HEK293 (cell line): ENCODE measurements at regions not wholly inside any gene's neighbourhood (a gene's known extent, or its start where the extent isn't known, plus 50 kb on each side); places are given as distances from the start of the nearest gene placed in this dataset.

Source experiments
- ZNF274 ChIP-seq, 2 experiments: fragments of 200-500 bp in 1 of 2; fragments of 450-650 bp in 1 of 2; sonication (Bioruptor generic) in 1 of 2; formaldehyde crosslinking in 1 of 2; IDR thresholded peaks; 2 replicates each; pipeline versions ENCODE4 v1.5.1 to v1.6.1; 2014 to 2016; ENCODE audit warnings: borderline replicate concordance in 1 of 2, inconsistent platforms in 1 of 2, low read length in 1 of 2, missing biosample characterization in 1 of 2, missing genetic modification characterization in 1 of 2
- TF ChIP-seq, protein P1 (sequence below): fragments of 450-650 bp; formaldehyde crosslinking; IDR thresholded peaks from 2 replicates; pipeline ENCODE4 v1.5.1; 2016; ENCODE audit warnings: missing biosample characterization, missing genetic modification characterization

DNA sequence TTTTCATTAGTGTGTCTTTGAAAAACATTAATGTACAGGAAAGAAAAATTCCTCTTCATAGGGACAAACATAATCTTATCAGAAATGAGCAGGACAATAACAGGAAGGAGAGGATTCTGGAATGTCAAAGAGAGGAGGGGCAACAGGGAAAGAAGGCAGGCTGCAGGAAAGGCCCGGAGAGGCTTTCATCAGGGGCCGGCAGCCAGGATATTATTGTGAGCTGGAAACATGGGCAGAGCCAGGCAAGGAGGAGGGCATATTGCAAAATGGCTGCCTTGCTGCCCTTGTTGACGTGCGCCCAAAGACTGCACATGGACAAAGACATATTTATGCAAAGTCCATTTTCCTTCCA is 433.7 kb downstream of the ETS1 start:
- TF ChIP-seq, protein P1, sequence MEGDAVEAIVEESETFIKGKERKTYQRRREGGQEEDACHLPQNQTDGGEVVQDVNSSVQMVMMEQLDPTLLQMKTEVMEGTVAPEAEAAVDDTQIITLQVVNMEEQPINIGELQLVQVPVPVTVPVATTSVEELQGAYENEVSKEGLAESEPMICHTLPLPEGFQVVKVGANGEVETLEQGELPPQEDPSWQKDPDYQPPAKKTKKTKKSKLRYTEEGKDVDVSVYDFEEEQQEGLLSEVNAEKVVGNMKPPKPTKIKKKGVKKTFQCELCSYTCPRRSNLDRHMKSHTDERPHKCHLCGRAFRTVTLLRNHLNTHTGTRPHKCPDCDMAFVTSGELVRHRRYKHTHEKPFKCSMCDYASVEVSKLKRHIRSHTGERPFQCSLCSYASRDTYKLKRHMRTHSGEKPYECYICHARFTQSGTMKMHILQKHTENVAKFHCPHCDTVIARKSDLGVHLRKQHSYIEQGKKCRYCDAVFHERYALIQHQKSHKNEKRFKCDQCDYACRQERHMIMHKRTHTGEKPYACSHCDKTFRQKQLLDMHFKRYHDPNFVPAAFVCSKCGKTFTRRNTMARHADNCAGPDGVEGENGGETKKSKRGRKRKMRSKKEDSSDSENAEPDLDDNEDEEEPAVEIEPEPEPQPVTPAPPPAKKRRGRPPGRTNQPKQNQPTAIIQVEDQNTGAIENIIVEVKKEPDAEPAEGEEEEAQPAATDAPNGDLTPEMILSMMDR (tag by site-specific recombination) = no peak
- TF ChIP-seq ZNF274 (IDR thresholded peaks at IDR 0.05; ENCODE audit: low read length) = no peak
- TF ChIP-seq ZNF274 (tag by site-specific recombination; IDR thresholded peaks at IDR 0.05; ENCODE audit: borderline replicate concordance) = no peak
